Natural killer cell (primary cell): ENCODE measurements at regions not wholly inside any gene's neighbourhood (a gene's known extent, or its start where the extent isn't known, plus 50 kb on each side); places are given as distances from the start of the nearest gene placed in this dataset.

Source experiments
- ATAC-seq, 3 donors: fragments of 150-1000 bp in 2 of 3; fragments of 200-7000 bp in 1 of 3; cut with Tn5 transposase; 1 replicate in 1 of 3; 2 replicates in 2 of 3; pipeline ENCODE4 v1.10.0; 2021; ENCODE audit warnings: mild to moderate bottlenecking in 2 of 3, moderate library complexity in 2 of 3
- DNase-seq, 2 donors: peaks; one replicate each; pipeline versions ENCODE4 v3.0.0 to v3.0.0-alpha.2; 2013 to 2021; ENCODE audit warnings: mixed read lengths in 1 of 2
- H3K27ac ChIP-seq: one replicate; pipeline ENCODE4 v1.5.1; 2013; ENCODE audit warnings: mild to moderate bottlenecking, low read length
- H3K27me3 ChIP-seq: one replicate; pipeline ENCODE4 v1.6.1; 2013; ENCODE audit warnings: low read length; ENCODE audit not compliant: control insufficient read depth, insufficient read depth
- H3K36me3 ChIP-seq: one replicate; pipeline ENCODE4 v1.6.1; 2013; ENCODE audit warnings: low read length; ENCODE audit not compliant: control insufficient read depth, insufficient read depth
- H3K4me1 ChIP-seq: one replicate; pipeline ENCODE4 v1.6.1; 2013; ENCODE audit warnings: low read length; ENCODE audit not compliant: control insufficient read depth, insufficient read depth
- H3K4me3 ChIP-seq: one replicate; pipeline ENCODE4 v1.5.1; 2013; ENCODE audit warnings: low read length
- H3K9me3 ChIP-seq: one replicate; pipeline ENCODE4 v1.6.1; 2013; ENCODE audit warnings: low read length; ENCODE audit not compliant: control insufficient read depth, insufficient read depth
- H3K27ac Mint-ChIP-seq, 2 donors: one replicate each; pipeline ENCODE4 v1.8.0; 2022; ENCODE audit warnings: mild to moderate bottlenecking in 2 of 2, mixed read lengths in 2 of 2, moderate library complexity in 1 of 2
- H3K27me3 Mint-ChIP-seq, 2 donors: one replicate each; pipeline ENCODE4 v1.8.0; 2022; ENCODE audit warnings: low read depth in 2 of 2, mixed read lengths in 2 of 2
- H3K36me3 Mint-ChIP-seq: one replicate; pipeline ENCODE4 v1.8.0; 2022; ENCODE audit warnings: mixed read lengths
- H3K4me1 Mint-ChIP-seq, 2 donors: one replicate each; pipeline ENCODE4 v1.8.0; 2022; ENCODE audit warnings: mixed read lengths in 2 of 2
- H3K4me3 Mint-ChIP-seq: one replicate; pipeline ENCODE4 v1.8.0; 2022; ENCODE audit warnings: mild to moderate bottlenecking, moderate library complexity, mixed read lengths
- H3K9me3 Mint-ChIP-seq, 2 donors: one replicate each; pipeline ENCODE4 v1.8.0; 2022; ENCODE audit warnings: mixed read lengths in 2 of 2
- WGBS: methylation state at CpG from one replicate; pipeline ENCODE4 v1.1.7; 2013; ENCODE audit warnings: missing lambda C conversion rate; ENCODE audit not compliant: insufficient coverage; 5-methylcytosine and 5-hydroxymethylcytosine counted together
- intact Hi-C: fragments of 100-400 bp; cut with micrococcal nuclease; formaldehyde crosslinking; loops from one replicate; pipeline ENCODE4 v1.14.2; 2022
- TF ChIP-seq, protein P1 (sequence below): fragments of 200-600 bp; IDR thresholded peaks from one replicate; pipeline ENCODE4 v1.8.0; 2022; ENCODE audit warnings: antibody characterized with exemption

DNA sequence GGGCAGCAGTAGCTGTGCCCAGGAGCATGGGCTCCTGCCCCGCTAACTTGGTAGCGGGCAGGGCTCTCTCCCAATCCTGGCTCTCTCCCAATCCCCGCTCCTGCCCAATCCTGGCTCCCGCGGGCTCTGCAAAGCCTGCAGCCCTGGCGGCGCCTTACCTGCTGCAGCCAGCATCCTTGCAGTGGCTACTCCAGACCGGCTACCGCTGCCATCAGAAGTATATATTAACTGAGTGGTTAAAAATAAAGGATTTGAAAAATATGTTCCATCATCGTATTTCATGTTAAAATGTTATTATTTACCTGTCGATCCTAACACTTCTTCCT is 698.2 kb downstream of the SLITRK1 start:
- intact Hi-C loops, result no loop called here
- Mint-ChIP-seq H3K36me3 (no peaks in the 10 kb centered on the region), H3K4me3 (no peak overlapping the region), H3K27ac (no peak overlapping the region), H3K4me1 (no peaks in the 10 kb centered on the region), H3K27me3 (no peaks in the 10 kb centered on the region), H3K9me3 (peaks cover 6 to 14% of the 10 kb centered on the region in 2 donors)
- 93% methylated on average over 9 of the region's 11 CpGs for WGBS
- Histone ChIP-seq H3K27ac (no peak overlapping the region), H3K36me3 (no peaks in the 10 kb centered on the region), H3K27me3 (no peaks in the 10 kb centered on the region), H3K4me3 (no peak overlapping the region), H3K9me3 (peaks cover 15% of the 10 kb centered on the region), H3K4me1 (no peaks in the 10 kb centered on the region)
- DNase-seq (no peak), ATAC-seq (no peak)
- TF ChIP-seq, protein P1, sequence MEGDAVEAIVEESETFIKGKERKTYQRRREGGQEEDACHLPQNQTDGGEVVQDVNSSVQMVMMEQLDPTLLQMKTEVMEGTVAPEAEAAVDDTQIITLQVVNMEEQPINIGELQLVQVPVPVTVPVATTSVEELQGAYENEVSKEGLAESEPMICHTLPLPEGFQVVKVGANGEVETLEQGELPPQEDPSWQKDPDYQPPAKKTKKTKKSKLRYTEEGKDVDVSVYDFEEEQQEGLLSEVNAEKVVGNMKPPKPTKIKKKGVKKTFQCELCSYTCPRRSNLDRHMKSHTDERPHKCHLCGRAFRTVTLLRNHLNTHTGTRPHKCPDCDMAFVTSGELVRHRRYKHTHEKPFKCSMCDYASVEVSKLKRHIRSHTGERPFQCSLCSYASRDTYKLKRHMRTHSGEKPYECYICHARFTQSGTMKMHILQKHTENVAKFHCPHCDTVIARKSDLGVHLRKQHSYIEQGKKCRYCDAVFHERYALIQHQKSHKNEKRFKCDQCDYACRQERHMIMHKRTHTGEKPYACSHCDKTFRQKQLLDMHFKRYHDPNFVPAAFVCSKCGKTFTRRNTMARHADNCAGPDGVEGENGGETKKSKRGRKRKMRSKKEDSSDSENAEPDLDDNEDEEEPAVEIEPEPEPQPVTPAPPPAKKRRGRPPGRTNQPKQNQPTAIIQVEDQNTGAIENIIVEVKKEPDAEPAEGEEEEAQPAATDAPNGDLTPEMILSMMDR, result no peak

DNA sequence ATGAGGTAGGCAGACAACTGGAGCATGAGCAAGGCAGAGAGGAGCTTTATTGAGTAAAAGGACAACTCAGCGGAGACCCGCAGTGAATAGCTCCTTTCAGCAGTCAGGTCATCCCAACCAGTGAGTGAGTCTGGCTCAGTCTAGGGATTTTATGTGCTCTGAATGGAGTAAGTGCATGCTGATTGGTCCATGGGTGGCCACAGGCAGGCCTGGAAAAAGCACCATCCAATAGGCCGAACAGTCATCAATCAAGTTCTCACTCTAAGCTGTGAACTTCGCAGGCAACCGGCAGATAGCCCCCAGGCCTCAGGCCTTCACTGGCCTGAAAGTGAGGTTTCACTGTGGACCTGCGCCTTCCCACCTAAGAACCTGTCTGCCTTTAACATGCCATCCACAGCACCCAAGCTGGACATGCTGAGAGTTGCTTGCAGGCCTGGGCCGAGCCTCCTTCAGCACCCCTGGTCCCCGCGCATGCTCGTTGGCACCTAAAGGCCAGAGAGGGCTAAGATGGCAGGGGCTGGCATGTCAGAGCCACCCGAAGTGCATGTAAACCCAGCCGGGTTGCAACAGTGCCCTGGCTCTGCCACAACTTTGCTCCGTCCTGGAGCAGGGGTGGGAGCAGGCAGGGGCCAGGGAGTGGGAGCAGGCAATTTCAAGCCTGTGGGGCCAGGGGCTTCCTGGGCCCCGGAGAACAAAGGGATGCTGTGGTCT is 698.7 kb downstream of the SLITRK1 start:
- Histone ChIP-seq H3K27ac (no peak overlapping the region), H3K9me3 (peaks cover 15% of the 10 kb centered on the region), H3K4me3 (no peak overlapping the region), H3K4me1 (no peaks in the 10 kb centered on the region), H3K36me3 (no peaks in the 10 kb centered on the region), H3K27me3 (no peaks in the 10 kb centered on the region)
- no peaks in the 10 kb centered on the region for H3K27me3 Mint-ChIP-seq
- TF ChIP-seq, protein P1, result no peak
- H3K4me3 Mint-ChIP-seq, result no peak overlapping the region
- WGBS, result 86% methylated on average over 14 of the region's 14 CpGs
- H3K9me3 Mint-ChIP-seq, result peaks cover 6 to 14% of the 10 kb centered on the region in 2 donors
- DNase-seq (no peak), ATAC-seq (no peak)
- no peaks in the 10 kb centered on the region for H3K36me3 Mint-ChIP-seq
- intact Hi-C loops, result no loop called here
- no peak overlapping the region for H3K27ac Mint-ChIP-seq
- no peaks in the 10 kb centered on the region for H3K4me1 Mint-ChIP-seq

DNA sequence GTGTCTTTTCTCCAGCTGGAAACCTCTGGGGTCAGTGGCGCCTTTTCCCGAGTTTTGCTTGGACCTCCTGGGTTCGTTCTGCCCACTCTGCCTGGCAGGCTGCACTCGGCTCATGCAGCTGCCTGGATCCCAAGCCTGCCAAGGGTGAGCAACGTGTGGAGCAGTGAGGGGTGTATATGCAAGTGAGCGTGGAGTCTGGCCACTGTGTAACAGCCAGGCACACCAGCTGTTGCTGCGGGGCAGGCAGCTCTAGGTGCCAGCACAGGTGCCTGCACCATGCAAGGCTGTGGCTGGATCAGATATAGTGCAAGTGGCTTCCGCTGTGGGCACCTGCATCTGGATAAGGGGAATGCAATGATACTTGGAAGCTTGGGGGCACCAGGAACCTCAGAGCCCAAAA is 699.4 kb downstream of the SLITRK1 start:
- no peak overlapping the region for H3K27ac Mint-ChIP-seq
- TF ChIP-seq, protein P1, result no peak
- H3K36me3 ChIP-seq, result no peaks in the 10 kb centered on the region
- no peak overlapping the region for H3K4me3 Mint-ChIP-seq
- H3K36me3 Mint-ChIP-seq, result no peaks in the 10 kb centered on the region
- ATAC-seq (no peak), DNase-seq (no peak)
- peaks cover 6 to 16% of the 10 kb centered on the region in 2 donors for H3K9me3 Mint-ChIP-seq
- no peaks in the 10 kb centered on the region for H3K4me1 ChIP-seq
- 83% methylated on average over 8 of the region's 8 CpGs for WGBS
- no peak overlapping the region for H3K27ac ChIP-seq
- no peaks in the 10 kb centered on the region for H3K27me3 ChIP-seq
- intact Hi-C loops, result no loop called here
- H3K4me3 ChIP-seq, result no peak overlapping the region
- H3K4me1 Mint-ChIP-seq, result no peaks in the 10 kb centered on the region
- H3K27me3 Mint-ChIP-seq, result no peaks in the 10 kb centered on the region
- peaks cover 15% of the 10 kb centered on the region for H3K9me3 ChIP-seq

DNA sequence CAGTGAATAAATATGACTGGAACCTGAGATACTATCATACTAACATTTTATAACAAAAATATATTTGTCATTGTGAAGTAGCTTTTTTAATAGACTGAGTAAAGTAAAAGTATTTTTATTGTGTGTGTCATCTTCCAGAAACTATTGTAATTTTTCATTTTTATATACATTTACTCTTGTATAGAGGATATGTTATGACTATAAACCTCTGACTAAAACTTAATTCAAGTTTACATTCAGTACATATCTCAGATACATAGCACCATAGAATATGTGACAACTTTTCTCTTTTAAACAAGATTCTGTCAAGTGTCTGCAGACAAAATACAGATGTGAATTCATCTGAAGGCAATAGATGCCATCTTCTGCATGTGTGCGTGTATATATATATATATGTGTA is 704.3 kb downstream of the SLITRK1 start:
- ATAC-seq, result no peak
- H3K27me3 Mint-ChIP-seq, result no peaks in the 10 kb centered on the region
- H3K4me3 ChIP-seq, result no peak overlapping the region

More for the DNA sequence above, 704.3 kb downstream of the SLITRK1 start:
- Mint-ChIP-seq H3K4me3 (no peak overlapping the region), H3K4me1 (no peaks in the 10 kb centered on the region), H3K27ac (no peak overlapping the region), H3K36me3 (peaks cover 10% of the 10 kb centered on the region), H3K9me3 (peaks cover 13 to 28% of the 10 kb centered on the region in 2 donors)
- no peaks in the 10 kb centered on the region for H3K27me3 ChIP-seq
- TF ChIP-seq, protein P1, result no peak
- intact Hi-C loops, result no loop called here
- no CpG with 5 or more reads among the region's 1 CpG for WGBS
- H3K27ac ChIP-seq, result no peak overlapping the region
- no peaks in the 10 kb centered on the region for H3K4me1 ChIP-seq
- no peaks in the 10 kb centered on the region for H3K36me3 ChIP-seq
- peaks cover 3% of the 10 kb centered on the region for H3K9me3 ChIP-seq
- no peak for DNase-seq
